OCI-LY3 (cell line): ENCODE measurements at regions not wholly inside any gene's neighbourhood (a gene's known extent, or its start where the extent isn't known, plus 50 kb on each side); places are given as distances from the start of the nearest gene placed in this dataset.

Experiments
- H2AFZ ChIP-seq: fragments of 200-600, 300-600 bp; shearing (Covaris generic); 2 replicates; pipeline ENCODE4 v1.6.0; 2014; ENCODE audit warnings: antibody characterized with exemption, low read depth, low read length
- H3K27ac ChIP-seq: fragments of 200-600, 300-600 bp; sonication (generic); 2 replicates; pipeline ENCODE4 v1.5.1; 2014; ENCODE audit warnings: mild to moderate bottlenecking, low read length, moderate library complexity, mixed read lengths
- H3K27me3 ChIP-seq: fragments of 200-600, 300-600 bp; sonication (generic); 2 replicates; pipeline ENCODE4 v1.6.1; 2014; ENCODE audit warnings: low read depth, low read length, mixed read lengths
- H3K36me3 ChIP-seq: fragments of 200-600, 300-600 bp; sonication (generic); replicated peaks from 2 replicates; pipeline ENCODE3; 2014; ENCODE audit warnings: low read depth, low read length, mixed read lengths
- H3K4me1 ChIP-seq: fragments of 300-600, 200-600 bp; sonication (generic); 2 replicates; pipeline ENCODE4 v1.6.1; 2014; ENCODE audit warnings: low read length, mixed read lengths
- H3K4me2 ChIP-seq: fragments of 200-600, 300-600 bp; sonication (generic); 2 replicates; pipeline ENCODE4 v1.6.1; 2014; ENCODE audit warnings: low read length, mixed read lengths
- H3K4me3 ChIP-seq: fragments of 300-600, 200-600 bp; sonication (generic); 2 replicates; pipeline ENCODE4 v1.5.1; 2014; ENCODE audit warnings: antibody characterized with exemption, mild to moderate bottlenecking, low read length, moderate library complexity
- H3K79me2 ChIP-seq: fragments of 300-600, 200-600 bp; shearing (Covaris generic); 2 replicates; pipeline ENCODE4 v1.6.1; 2014; ENCODE audit warnings: mild to moderate bottlenecking, low read length, mixed read lengths
- H3K9ac ChIP-seq: fragments of 300-600, 200-600 bp; shearing (Covaris generic); 2 replicates; pipeline ENCODE4 v1.6.0; 2014; ENCODE audit warnings: mild to moderate bottlenecking, low read length, moderate library complexity
- H3K9me3 ChIP-seq: fragments of 200-600, 300-600 bp; shearing (Covaris generic); 2 replicates; pipeline ENCODE4 v1.6.1; 2014; ENCODE audit warnings: low read length, mixed read lengths; ENCODE audit not compliant: insufficient read depth
- H4K20me1 ChIP-seq: fragments of 200-600, 300-600 bp; sonication (generic); 2 replicates; pipeline ENCODE4 v1.6.1; 2016; ENCODE audit warnings: low read length, mixed read lengths; ENCODE audit not compliant: insufficient read depth
- EZH2phosphoT487 ChIP-seq: fragments of 200-600 bp; shearing (Covaris generic); IDR thresholded peaks from 2 replicates; pipeline ENCODE4 v1.6.1; 2018; ENCODE audit warnings: antibody characterized with exemption, mixed run types, low read depth
- TF ChIP-seq, protein P1 (sequence below): fragments of 200-600, 300-600 bp; sonication (generic); IDR thresholded peaks from 2 replicates; pipeline ENCODE4 v1.5.1; 2014; ENCODE audit warnings: antibody characterized with exemption, low read length, low read depth

DNA sequence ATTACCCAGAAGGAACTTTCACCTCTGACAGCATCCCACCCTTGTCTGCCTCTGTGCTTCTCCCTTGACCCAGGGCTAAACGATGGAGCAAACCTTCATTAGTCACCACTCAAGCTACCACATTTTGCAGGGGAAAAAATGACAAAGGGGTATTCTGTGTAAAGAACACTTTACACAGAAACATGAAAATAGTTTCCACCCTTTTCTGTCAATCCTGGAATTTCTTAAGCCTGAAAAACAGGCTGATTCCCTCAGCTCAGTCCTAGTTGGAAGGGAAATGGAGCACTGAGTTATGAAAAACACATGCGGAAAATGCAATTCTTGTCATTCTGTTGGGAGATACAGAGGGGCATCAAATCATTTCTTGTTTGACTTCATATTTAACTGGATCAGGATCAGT, 175.0 kb upstream of the HNRNPA3 start:
- H3K4me3 ChIP-seq: no peak overlapping the region

GRCh38 chr2:177038787-177039484, 173.7 kb upstream of the HNRNPA3 start:
- no peak overlapping the region for H2AFZ ChIP-seq
- no peaks in the 10 kb centered on the region for H3K4me1 ChIP-seq
- no peak overlapping the region for H3K27ac ChIP-seq
- no peak overlapping the region for H3K9ac ChIP-seq
- no peaks in the 10 kb centered on the region for H3K36me3 ChIP-seq
- H4K20me1 ChIP-seq: no peaks in the 10 kb centered on the region
- no peak for TF ChIP-seq EZH2phosphoT487
- TF ChIP-seq, protein P1, sequence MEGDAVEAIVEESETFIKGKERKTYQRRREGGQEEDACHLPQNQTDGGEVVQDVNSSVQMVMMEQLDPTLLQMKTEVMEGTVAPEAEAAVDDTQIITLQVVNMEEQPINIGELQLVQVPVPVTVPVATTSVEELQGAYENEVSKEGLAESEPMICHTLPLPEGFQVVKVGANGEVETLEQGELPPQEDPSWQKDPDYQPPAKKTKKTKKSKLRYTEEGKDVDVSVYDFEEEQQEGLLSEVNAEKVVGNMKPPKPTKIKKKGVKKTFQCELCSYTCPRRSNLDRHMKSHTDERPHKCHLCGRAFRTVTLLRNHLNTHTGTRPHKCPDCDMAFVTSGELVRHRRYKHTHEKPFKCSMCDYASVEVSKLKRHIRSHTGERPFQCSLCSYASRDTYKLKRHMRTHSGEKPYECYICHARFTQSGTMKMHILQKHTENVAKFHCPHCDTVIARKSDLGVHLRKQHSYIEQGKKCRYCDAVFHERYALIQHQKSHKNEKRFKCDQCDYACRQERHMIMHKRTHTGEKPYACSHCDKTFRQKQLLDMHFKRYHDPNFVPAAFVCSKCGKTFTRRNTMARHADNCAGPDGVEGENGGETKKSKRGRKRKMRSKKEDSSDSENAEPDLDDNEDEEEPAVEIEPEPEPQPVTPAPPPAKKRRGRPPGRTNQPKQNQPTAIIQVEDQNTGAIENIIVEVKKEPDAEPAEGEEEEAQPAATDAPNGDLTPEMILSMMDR: no peak
- peaks cover 31% of the 10 kb centered on the region for H3K27me3 ChIP-seq
- no peak overlapping the region for H3K4me2 ChIP-seq
- H3K4me3 ChIP-seq: no peak overlapping the region
- H3K9me3 ChIP-seq: no peaks in the 10 kb centered on the region
- no peaks in the 10 kb centered on the region for H3K79me2 ChIP-seq

More for the DNA sequence above, 175.0 kb upstream of the HNRNPA3 start:
- H3K36me3 ChIP-seq: no peaks in the 10 kb centered on the region
- no peaks in the 10 kb centered on the region for H3K4me1 ChIP-seq
- H3K9me3 ChIP-seq: no peaks in the 10 kb centered on the region
- no peak overlapping the region for H3K27ac ChIP-seq
- no peaks in the 10 kb centered on the region for H3K79me2 ChIP-seq
- H3K27me3 ChIP-seq: peaks cover 41% of the 10 kb centered on the region
- no peak for TF ChIP-seq EZH2phosphoT487
- TF ChIP-seq, protein P1: no peak
- H3K4me2 ChIP-seq: no peak overlapping the region
- no peak overlapping the region for H3K9ac ChIP-seq
- H2AFZ ChIP-seq: no peak overlapping the region
- H4K20me1 ChIP-seq: no peaks in the 10 kb centered on the region

DNA sequence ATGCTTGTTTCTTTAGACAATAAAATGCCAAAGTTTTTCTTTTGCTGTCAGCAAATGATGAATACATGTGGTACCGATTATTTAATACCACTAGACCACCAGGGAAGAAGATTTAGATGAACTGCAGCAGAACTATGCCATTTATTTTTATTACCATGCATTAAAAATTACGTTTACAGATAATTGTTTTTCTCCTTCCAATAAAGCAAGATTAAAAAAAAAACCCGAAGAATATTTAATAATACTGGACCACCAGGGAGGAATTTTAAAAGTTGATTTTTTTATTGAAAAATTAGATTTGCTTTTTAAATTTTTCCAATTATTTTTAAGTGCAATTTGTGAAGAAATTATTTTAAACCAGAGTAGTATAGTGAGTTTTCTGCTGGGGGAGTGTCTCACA, 170.3 kb upstream of the HNRNPA3 start:
- no peak overlapping the region for H3K9ac ChIP-seq
- no peaks in the 10 kb centered on the region for H3K79me2 ChIP-seq
- no peaks in the 10 kb centered on the region for H3K4me1 ChIP-seq
- no peaks in the 10 kb centered on the region for H4K20me1 ChIP-seq
- H3K27ac ChIP-seq: no peak overlapping the region
- H3K27me3 ChIP-seq: peaks cover 23% of the 10 kb centered on the region
- no peak overlapping the region for H3K4me3 ChIP-seq
- no peaks in the 10 kb centered on the region for H3K9me3 ChIP-seq
- H3K36me3 ChIP-seq: no peaks in the 10 kb centered on the region
- TF ChIP-seq, protein P1: no peak
- no peak for TF ChIP-seq EZH2phosphoT487
- H3K4me2 ChIP-seq: no peak overlapping the region
- no peak overlapping the region for H2AFZ ChIP-seq

GRCh38 chr2:177044671-177045070, 167.9 kb upstream of the HNRNPA3 start:
- H2AFZ ChIP-seq: no peak overlapping the region
- TF ChIP-seq, protein P1: no peak
- TF ChIP-seq EZH2phosphoT487: no peak

More at GRCh38 chr2:177044671-177045070, 167.9 kb upstream of the HNRNPA3 start:
- peaks cover 12% of the 10 kb centered on the region for H3K27me3 ChIP-seq
- no peaks in the 10 kb centered on the region for H3K9me3 ChIP-seq
- no peaks in the 10 kb centered on the region for H3K79me2 ChIP-seq
- no peaks in the 10 kb centered on the region for H3K4me1 ChIP-seq
- H3K4me3 ChIP-seq: no peak overlapping the region
- no peak overlapping the region for H3K27ac ChIP-seq
- no peak overlapping the region for H3K4me2 ChIP-seq
- no peaks in the 10 kb centered on the region for H3K36me3 ChIP-seq
- no peak overlapping the region for H3K9ac ChIP-seq
- no peaks in the 10 kb centered on the region for H4K20me1 ChIP-seq
